HEK293T (cell line): ENCODE measurements at regions not wholly inside any gene's neighbourhood (a gene's known extent, or its start where the extent isn't known, plus 50 kb on each side); places are given as distances from the start of the nearest gene placed in this dataset.

ENCODE experiments used
- BHLHE40 ChIP-seq: fragments of 450-650 bp; IDR thresholded peaks from 2 replicates; pipeline ENCODE4 v1.6.1; 2016; ENCODE audit warnings: mild to moderate bottlenecking, moderate library complexity, borderline replicate concordance
- CTBP1 ChIP-seq: fragments of 450-650 bp; IDR thresholded peaks from 2 replicates; pipeline ENCODE4 v1.6.1; 2016; ENCODE audit warnings: borderline replicate concordance
- ELF4 ChIP-seq: fragments of 450-650 bp; IDR thresholded peaks from 2 replicates; pipeline ENCODE4 v1.6.1; 2017; ENCODE audit warnings: antibody characterized with exemption
- FOXA1 ChIP-seq: fragments of 450-650 bp; IDR thresholded peaks from 2 replicates; pipeline ENCODE4 v1.6.1; 2016; ENCODE audit warnings: mild to moderate bottlenecking
- FOXK2 ChIP-seq: fragments of 450-650 bp; IDR thresholded peaks from 2 replicates; pipeline ENCODE4 v1.6.1; 2016; ENCODE audit warnings: mild to moderate bottlenecking
- FOXM1 ChIP-seq: fragments of 450-650 bp; IDR thresholded peaks from 2 replicates; pipeline ENCODE4 v1.6.1; 2017; ENCODE audit warnings: mild to moderate bottlenecking, borderline replicate concordance
- HDGF ChIP-seq: fragments of 450-650 bp; IDR thresholded peaks from 2 replicates; pipeline ENCODE4 v1.6.1; 2017; ENCODE audit warnings: antibody characterized with exemption, borderline replicate concordance
- LEF1 ChIP-seq: fragments of 450-650 bp; IDR thresholded peaks from 2 replicates; pipeline ENCODE4 v1.6.1; 2017; ENCODE audit warnings: mild to moderate bottlenecking, borderline replicate concordance
- NFRKB ChIP-seq: fragments of 450-650 bp; IDR thresholded peaks from 2 replicates; pipeline ENCODE4 v1.6.1; 2016; ENCODE audit warnings: mild to moderate bottlenecking, moderate library complexity
- SP1 ChIP-seq: fragments of 450-650 bp; IDR thresholded peaks from 2 replicates; pipeline ENCODE4 v1.6.1; 2017
- SUZ12 ChIP-seq: fragments of 450-650 bp; IDR thresholded peaks from 2 replicates; pipeline ENCODE4 v1.6.1; 2016; ENCODE audit warnings: mild to moderate bottlenecking
- TARDBP ChIP-seq: fragments of 450-650 bp; IDR thresholded peaks from 2 replicates; pipeline ENCODE4 v1.6.1; 2016
- ZNF384 ChIP-seq: fragments of 450-650 bp; IDR thresholded peaks from 2 replicates; pipeline ENCODE4 v1.6.1; 2016
- TF ChIP-seq, protein P1 (sequence below): fragments of 450-650 bp; IDR thresholded peaks from 2 replicates; pipeline ENCODE4 v1.6.1; 2016

DNA sequence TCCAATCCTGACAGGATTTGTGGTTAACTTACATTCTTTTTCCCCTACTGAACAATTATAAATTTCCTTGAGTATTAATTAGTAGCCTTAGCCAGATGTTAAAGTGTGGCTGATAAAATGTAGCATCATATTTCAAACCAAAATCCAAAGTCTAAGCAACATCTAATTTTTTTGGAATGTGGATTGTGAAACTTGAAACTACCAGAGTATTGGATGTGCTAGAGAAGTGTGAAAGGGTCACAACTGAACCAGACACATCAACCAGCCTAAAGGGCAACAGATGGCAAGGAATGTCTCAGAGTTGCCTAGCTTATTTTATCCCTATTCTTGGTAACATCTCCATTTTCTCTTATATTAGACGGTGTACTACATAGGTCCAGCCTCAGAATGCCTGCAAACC, 153.1 kb upstream of the DCN start:
- TF ChIP-seq SUZ12 (no peak), TARDBP (no peak), FOXK2 (no peak), ZNF384 (no peak), ELF4 (no peak), BHLHE40 (no peak), SP1 (no peak), NFRKB (no peak), HDGF (no peak), FOXM1 (no peak), LEF1 (no peak), FOXA1 (no peak), CTBP1 (no peak)
- TF ChIP-seq, protein P1, sequence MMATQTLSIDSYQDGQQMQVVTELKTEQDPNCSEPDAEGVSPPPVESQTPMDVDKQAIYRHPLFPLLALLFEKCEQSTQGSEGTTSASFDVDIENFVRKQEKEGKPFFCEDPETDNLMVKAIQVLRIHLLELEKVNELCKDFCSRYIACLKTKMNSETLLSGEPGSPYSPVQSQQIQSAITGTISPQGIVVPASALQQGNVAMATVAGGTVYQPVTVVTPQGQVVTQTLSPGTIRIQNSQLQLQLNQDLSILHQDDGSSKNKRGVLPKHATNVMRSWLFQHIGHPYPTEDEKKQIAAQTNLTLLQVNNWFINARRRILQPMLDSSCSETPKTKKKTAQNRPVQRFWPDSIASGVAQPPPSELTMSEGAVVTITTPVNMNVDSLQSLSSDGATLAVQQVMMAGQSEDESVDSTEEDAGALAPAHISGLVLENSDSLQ: no peak
